Brain microvascular endothelial cell (primary cell): ENCODE measurements at regions not wholly inside any gene's neighbourhood (a gene's known extent, or its start where the extent isn't known, plus 50 kb on each side); places are given as distances from the start of the nearest gene placed in this dataset.

Experiments used
- DNase-seq: peaks from one replicate; pipeline ENCODE4 v3.0.0-alpha.2; 2020
- H3K27ac ChIP-seq: fragments of 250-450 bp; sonication (Bioruptor Pico); 2 replicates; pipeline ENCODE4 v1.5.1; 2020; ENCODE audit warnings: mild to moderate bottlenecking, moderate library complexity
- H3K27me3 ChIP-seq: fragments of 250-450 bp; sonication (Bioruptor Pico); replicated peaks from 2 replicates; pipeline ENCODE4 v1.5.1; 2020; ENCODE audit warnings: mild to moderate bottlenecking
- H3K36me3 ChIP-seq: fragments of 250-450 bp; sonication (Bioruptor Pico); replicated peaks from 2 replicates; pipeline ENCODE4 v1.5.1; 2020; ENCODE audit warnings: mild to moderate bottlenecking
- H3K4me3 ChIP-seq: 2 replicates; pipeline ENCODE4 v1.5.1; 2011; ENCODE audit warnings: low read depth, mild to moderate bottlenecking, control low read depth, low read length, moderate library complexity
- in situ Hi-C: cut with HindIII; loops from 2 replicates; pipeline ENCODE4 v1.10.0; 2017; ENCODE audit warnings: low sequenced_read_pairs, low pct_ligation_motif_present
- TF ChIP-seq, protein P1 (sequence below): IDR thresholded peaks from 2 replicates; pipeline ENCODE4 v1.5.1; 2011; ENCODE audit warnings: low read depth, mild to moderate bottlenecking, moderate library complexity, low read length, control low read depth, inconsistent platforms; ENCODE audit errors: missing control alignments

- Histone ChIP-seq H3K27ac (no peak overlapping the region), H3K36me3 (no peaks in the 10 kb centered on the region), H3K4me3 (no peak overlapping the region), H3K27me3 (no peaks in the 10 kb centered on the region)
- DNase-seq, result no peak
- in situ Hi-C loops, result no loop called here
- TF ChIP-seq, protein P1, sequence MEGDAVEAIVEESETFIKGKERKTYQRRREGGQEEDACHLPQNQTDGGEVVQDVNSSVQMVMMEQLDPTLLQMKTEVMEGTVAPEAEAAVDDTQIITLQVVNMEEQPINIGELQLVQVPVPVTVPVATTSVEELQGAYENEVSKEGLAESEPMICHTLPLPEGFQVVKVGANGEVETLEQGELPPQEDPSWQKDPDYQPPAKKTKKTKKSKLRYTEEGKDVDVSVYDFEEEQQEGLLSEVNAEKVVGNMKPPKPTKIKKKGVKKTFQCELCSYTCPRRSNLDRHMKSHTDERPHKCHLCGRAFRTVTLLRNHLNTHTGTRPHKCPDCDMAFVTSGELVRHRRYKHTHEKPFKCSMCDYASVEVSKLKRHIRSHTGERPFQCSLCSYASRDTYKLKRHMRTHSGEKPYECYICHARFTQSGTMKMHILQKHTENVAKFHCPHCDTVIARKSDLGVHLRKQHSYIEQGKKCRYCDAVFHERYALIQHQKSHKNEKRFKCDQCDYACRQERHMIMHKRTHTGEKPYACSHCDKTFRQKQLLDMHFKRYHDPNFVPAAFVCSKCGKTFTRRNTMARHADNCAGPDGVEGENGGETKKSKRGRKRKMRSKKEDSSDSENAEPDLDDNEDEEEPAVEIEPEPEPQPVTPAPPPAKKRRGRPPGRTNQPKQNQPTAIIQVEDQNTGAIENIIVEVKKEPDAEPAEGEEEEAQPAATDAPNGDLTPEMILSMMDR, result no peak
Observed at GRCh38 chr4:160265014-160265413, 1162.1 kb downstream of the RAPGEF2 start.

GRCh38 chr4:160265836-160266235 is 1163.0 kb downstream of the RAPGEF2 start:
- H3K27ac ChIP-seq, result no peak overlapping the region
- no peaks in the 10 kb centered on the region for H3K36me3 ChIP-seq
- TF ChIP-seq, protein P1, result no peak
- H3K4me3 ChIP-seq, result no peak overlapping the region
- DNase-seq, result no peak
- in situ Hi-C loops, result no loop called here
- no peaks in the 10 kb centered on the region for H3K27me3 ChIP-seq

GRCh38 chr4:160276785-160277325 is 1174.0 kb downstream of the RAPGEF2 start:
- Histone ChIP-seq H3K36me3 (no peaks in the 10 kb centered on the region), H3K27ac (no peak overlapping the region), H3K27me3 (no peaks in the 10 kb centered on the region), H3K4me3 (no peak overlapping the region)
- in situ Hi-C loops, result no loop called here
- DNase-seq, result no peak
- TF ChIP-seq, protein P1, result no peak

DNA sequence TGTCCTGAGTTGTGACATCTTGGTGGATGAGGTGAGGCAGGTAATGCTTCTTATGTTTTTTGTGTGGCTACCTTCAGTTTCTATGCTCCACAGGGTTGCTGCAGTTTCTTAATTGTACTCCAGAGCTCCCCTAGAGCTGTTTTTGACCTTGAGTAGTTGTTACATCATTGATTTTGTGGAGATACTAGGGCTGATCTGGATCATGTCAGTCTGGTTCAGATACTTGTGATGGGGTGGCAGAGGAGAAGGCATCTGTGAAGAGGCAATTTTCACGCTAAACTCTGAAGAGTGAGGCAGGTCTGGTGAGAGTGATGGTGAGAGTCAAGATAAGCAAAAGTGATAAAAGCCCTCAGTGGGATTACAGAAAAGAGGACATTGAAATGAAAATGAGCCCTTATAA is 1180.2 kb downstream of the RAPGEF2 start:
- no peak overlapping the region for H3K4me3 ChIP-seq
- no peaks in the 10 kb centered on the region for H3K36me3 ChIP-seq
- no peak for DNase-seq
- TF ChIP-seq, protein P1, result no peak
- no peaks in the 10 kb centered on the region for H3K27me3 ChIP-seq
- in situ Hi-C loops, result no loop called here
- H3K27ac ChIP-seq, result no peak overlapping the region

DNA sequence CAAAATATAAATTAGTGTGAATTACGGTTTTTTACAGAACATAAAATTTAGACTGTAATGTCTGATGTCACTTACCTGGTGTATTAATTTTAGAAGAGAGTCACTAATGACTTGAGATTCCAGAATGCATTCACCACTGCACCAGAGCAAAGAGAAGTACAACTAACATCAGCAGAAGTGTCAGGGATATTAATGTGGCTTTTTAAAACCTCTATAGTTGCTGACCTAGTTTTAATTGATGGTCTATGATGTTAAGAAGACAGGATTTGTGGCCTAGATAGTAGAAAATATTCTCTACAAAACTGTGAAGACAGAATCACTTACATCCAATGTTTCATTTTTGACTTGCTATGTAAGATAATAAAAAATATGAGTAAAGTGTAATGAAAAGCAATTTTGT is 1181.6 kb downstream of the RAPGEF2 start:
- Histone ChIP-seq H3K27ac (no peak overlapping the region), H3K36me3 (no peaks in the 10 kb centered on the region), H3K4me3 (no peak overlapping the region), H3K27me3 (no peaks in the 10 kb centered on the region)
- TF ChIP-seq, protein P1, result no peak
- in situ Hi-C loops, result no loop called here
- DNase-seq, result no peak

DNA sequence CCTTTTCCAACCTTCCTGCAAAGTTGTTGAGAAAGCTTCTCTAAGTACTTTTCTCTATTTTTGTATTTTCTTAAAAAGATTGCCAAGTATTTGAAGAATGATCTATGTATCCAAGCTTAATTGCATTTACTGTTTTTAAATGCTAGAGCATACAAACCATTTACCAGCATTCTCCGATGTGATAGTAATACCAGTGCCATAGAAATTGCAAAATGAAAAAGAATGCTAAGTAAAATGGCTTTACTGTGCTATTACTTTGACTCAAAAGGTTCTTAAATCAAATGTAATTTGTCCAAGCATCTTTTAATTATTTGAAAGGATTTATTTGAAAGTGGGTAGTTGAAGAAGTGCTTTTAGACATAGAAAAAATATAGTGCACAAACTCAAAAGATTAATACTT is 1183.2 kb downstream of the RAPGEF2 start:
- H3K36me3 ChIP-seq, result no peaks in the 10 kb centered on the region
- no peaks in the 10 kb centered on the region for H3K27me3 ChIP-seq
- no peak overlapping the region for H3K27ac ChIP-seq
- TF ChIP-seq, protein P1, result no peak
- no peak for DNase-seq
- in situ Hi-C loops, result no loop called here
- no peak overlapping the region for H3K4me3 ChIP-seq
